Stimulated activated effector memory CD8-positive, alpha-beta T cell treated with anti-CD3 and anti-CD28 coated beads, Interleukin-12 subunit alpha, Interleukin-12 subunit beta, amount 100 ng/mL, for 72 hours (primary cell): ENCODE measurements at regions not wholly inside any gene's neighbourhood (a gene's known extent, or its start where the extent isn't known, plus 50 kb on each side); places are given as distances from the start of the nearest gene placed in this dataset.

ENCODE experiments used
- ATAC-seq: fragments of 150-1000 bp; cut with Tn5 transposase; 2 replicates; pipeline ENCODE4 v1.10.0; 2021
- DNase-seq, 2 donors: peaks; one replicate each; pipeline ENCODE4 v3.0.0; 2021 to 2022; ENCODE audit warnings: low spot score in 2 of 2
- H3K27ac Mint-ChIP-seq: one replicate; pipeline ENCODE4 v1.8.0; 2022; ENCODE audit warnings: mild to moderate bottlenecking, mixed read lengths
- H3K36me3 Mint-ChIP-seq: one replicate; pipeline ENCODE4 v1.8.0; 2022; ENCODE audit warnings: mild to moderate bottlenecking, mixed read lengths
- H3K4me1 Mint-ChIP-seq: one replicate; pipeline ENCODE4 v1.8.0; 2022; ENCODE audit warnings: mixed read lengths
- H3K4me3 Mint-ChIP-seq: one replicate; pipeline ENCODE4 v1.8.0; 2022; ENCODE audit warnings: mild to moderate bottlenecking, mixed read lengths
- H3K9me3 Mint-ChIP-seq: one replicate; pipeline ENCODE4 v1.8.0; 2022; ENCODE audit warnings: mixed read lengths

DNA sequence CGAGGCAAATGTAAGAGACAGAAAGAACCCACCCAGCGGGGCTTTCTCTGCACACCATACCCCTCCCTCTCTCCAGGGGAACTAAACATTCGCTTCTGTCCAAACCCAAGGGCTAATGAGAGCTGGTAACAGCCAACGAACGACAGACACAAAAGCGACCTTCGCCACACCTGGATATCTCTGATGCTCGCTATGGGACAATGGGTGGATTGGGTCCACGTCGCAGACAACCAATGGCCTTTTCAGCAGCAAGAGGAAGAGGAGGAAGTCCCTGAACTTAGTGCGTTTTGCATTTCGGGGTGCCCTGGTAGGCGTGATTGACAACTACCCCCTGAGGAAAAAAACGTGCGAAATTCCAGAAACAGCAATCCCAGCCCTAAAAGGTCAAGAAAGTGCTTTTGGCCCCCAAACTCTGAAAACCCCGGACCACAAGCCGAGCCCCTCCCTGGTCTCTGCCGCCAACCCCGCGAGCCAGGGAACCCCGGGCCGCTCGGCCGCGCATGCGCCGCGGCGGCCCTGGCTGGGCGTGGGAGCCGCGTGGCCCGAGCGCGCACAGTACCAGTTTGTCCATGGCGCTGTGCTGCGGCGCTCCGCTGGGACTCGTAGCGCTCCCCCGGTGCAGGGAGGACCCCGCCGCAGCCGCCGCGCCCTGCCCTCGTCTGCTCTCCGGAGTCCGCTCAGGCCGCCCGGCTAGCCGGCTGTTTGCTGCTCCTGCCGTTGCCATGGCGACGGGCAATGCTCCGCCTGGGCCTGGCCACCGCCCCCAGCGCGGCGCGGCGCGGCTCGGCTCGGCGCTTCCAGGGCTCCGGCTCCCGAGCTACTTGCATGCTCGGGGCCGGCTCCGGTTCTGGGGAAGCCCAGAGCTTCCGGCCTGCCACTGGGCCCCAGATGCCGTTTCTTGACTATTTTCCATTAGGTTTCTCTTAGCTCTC, 66.9 kb upstream of the DNAH5 start:
- Mint-ChIP-seq H3K36me3 (no peaks in the 10 kb centered on the region), H3K27ac (no peak overlapping the region), H3K4me3 (peak overlapping the region; percentile 54), H3K9me3 (no peaks in the 10 kb centered on the region), H3K4me1 (peaks cover 5% of the 10 kb centered on the region)
- ATAC-seq (peak; percentile 83), DNase-seq (peak; percentile 35 to 53)

DNA sequence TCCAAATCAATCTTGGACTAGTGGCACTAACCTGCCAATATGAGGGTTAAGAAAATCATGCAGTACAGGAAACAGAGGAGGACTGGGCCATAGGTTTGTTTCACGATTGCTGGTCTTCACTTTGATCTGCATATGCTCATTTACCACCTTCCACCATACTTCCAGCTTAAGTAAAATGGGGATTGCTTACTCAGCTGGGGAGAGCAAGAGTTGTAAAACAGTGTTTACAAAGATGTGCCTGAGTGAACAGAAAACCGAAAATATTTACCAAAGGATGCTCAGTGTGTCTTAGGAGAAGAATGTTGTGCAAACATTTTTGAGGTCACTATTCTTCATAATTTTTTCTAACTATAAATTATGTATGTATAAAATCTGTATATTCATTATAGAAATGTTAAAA, 65.1 kb upstream of the DNAH5 start:
- DNase-seq (no peak), ATAC-seq (no peak)
- Mint-ChIP-seq H3K4me3 (no peak overlapping the region), H3K4me1 (peaks cover 5% of the 10 kb centered on the region), H3K27ac (no peak overlapping the region), H3K36me3 (no peaks in the 10 kb centered on the region), H3K9me3 (peaks cover 6% of the 10 kb centered on the region)

- Mint-ChIP-seq H3K9me3 (peaks cover 6% of the 10 kb centered on the region), H3K36me3 (no peaks in the 10 kb centered on the region), H3K27ac (no peak overlapping the region), H3K4me1 (peaks cover 5% of the 10 kb centered on the region), H3K4me3 (no peak overlapping the region)
- ATAC-seq (no peak), DNase-seq (no peak)
These were observed 64.4 kb upstream of the DNAH5 start for GRCh38 chr5:14008819-14009311.

- no peak for ATAC-seq
- DNase-seq = no peak
- Mint-ChIP-seq H3K4me1 (peaks cover 3% of the 10 kb centered on the region), H3K9me3 (peaks cover 6% of the 10 kb centered on the region), H3K27ac (no peak overlapping the region), H3K4me3 (no peak overlapping the region), H3K36me3 (no peaks in the 10 kb centered on the region)
These were observed 62.5 kb upstream of the DNAH5 start for GRCh38 chr5:14006823-14007520.

DNA sequence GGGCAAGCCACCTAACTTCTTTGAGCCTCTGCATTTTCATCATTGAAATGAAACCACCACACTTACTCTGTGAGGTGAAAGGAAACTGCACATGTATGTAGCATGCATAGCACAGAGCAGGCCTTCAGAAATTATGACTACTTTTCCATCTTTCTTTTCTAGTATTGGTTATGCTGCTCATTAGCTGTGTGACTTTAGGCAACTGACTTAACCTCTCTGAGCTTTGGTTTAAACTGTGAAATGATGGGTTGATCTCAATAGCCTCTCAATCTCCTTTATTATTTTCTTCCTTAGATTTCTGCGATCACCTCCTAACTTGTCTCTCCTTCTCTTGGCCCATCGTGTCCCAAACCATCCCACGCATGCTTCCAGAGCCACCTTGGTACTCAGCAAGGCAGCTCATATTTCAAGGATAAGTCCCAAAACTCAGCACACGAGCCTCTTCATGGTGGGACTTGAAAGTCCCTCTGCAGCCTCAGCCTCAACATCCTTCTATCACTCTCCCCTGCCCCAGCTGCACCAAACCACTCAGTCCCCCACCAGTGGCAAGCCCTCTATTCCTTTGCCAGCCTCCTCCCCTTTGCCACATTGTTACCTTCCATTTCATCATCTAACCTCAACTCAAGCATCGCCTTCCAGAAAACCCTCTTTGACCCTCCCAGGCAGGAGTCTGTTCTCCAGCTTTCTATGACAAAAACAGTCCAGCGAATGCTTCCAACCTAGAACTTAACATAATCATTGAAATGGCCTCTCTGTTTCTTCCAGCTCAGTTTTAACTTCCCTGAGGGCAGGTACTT, 60.3 kb upstream of the DNAH5 start:
- no peak overlapping the region for H3K27ac Mint-ChIP-seq
- no peak overlapping the region for H3K4me3 Mint-ChIP-seq
- peaks cover 6% of the 10 kb centered on the region for H3K9me3 Mint-ChIP-seq
- ATAC-seq (no peak), DNase-seq (no peak)
- H3K4me1 Mint-ChIP-seq = no peaks in the 10 kb centered on the region
- H3K36me3 Mint-ChIP-seq = no peaks in the 10 kb centered on the region

DNA sequence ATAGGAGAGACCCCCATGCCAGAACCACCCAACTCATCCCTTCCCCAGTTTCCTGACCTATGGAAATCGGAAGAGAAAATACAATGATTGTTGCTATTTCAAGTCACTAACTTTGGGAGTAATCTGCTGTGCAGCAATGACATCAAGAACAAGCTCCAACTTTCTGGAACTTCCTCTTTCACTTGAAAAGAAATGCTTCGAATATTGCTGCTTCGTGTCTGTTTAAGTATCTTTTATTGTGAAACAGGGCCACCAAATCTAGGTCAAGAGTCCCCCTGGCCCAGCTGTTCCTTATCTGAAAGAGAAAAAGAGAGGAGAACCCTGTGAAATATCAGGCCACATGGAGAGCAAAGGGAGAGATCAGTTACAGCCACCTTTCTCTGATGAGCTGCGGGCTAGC, 59.4 kb upstream of the DNAH5 start:
- Mint-ChIP-seq H3K4me1 (no peaks in the 10 kb centered on the region), H3K4me3 (no peak overlapping the region), H3K9me3 (peaks cover 9% of the 10 kb centered on the region), H3K27ac (no peak overlapping the region), H3K36me3 (no peaks in the 10 kb centered on the region)
- ATAC-seq (no peak), DNase-seq (no peak)

GRCh38 chr5:14003513-14003912, 59.0 kb upstream of the DNAH5 start:
- no peak overlapping the region for H3K27ac Mint-ChIP-seq
- no peak for ATAC-seq
- DNase-seq = no peak
- H3K9me3 Mint-ChIP-seq = peaks cover 9% of the 10 kb centered on the region
- no peaks in the 10 kb centered on the region for H3K36me3 Mint-ChIP-seq
- no peak overlapping the region for H3K4me3 Mint-ChIP-seq
- H3K4me1 Mint-ChIP-seq = no peaks in the 10 kb centered on the region

DNA sequence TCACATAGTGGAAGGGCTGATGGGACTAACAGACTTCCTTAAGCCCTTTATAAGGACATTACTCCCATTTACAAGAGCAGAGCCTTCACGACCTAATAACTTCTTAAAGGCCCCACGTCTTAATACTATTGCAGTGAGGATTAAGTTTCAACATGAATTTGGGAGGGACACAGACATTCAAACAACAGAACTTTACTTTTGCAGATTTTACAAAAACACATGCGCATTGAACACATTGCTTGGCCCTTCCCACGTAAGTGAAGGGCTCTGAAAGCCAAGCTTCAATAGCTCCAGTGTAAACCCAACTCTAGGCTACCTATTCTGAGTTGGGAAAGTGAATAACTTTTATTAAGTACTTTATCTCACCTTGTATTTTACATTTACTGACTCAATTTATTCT, 53.8 kb upstream of the DNAH5 start:
- Mint-ChIP-seq H3K9me3 (peaks cover 7% of the 10 kb centered on the region), H3K4me3 (no peak overlapping the region), H3K27ac (no peak overlapping the region), H3K36me3 (no peaks in the 10 kb centered on the region), H3K4me1 (no peaks in the 10 kb centered on the region)
- ATAC-seq (no peak), DNase-seq (no peak)

GRCh38 chr5:13997514-13997913, 53.0 kb upstream of the DNAH5 start:
- no peak overlapping the region for H3K4me3 Mint-ChIP-seq
- H3K9me3 Mint-ChIP-seq = peaks cover 7% of the 10 kb centered on the region
- no peaks in the 10 kb centered on the region for H3K4me1 Mint-ChIP-seq
- no peak overlapping the region for H3K27ac Mint-ChIP-seq
- DNase-seq (no peak), ATAC-seq (no peak)
- H3K36me3 Mint-ChIP-seq = no peaks in the 10 kb centered on the region

GRCh38 chr5:13994621-13995253, 50.2 kb upstream of the DNAH5 start:
- H3K9me3 Mint-ChIP-seq = peaks cover 7% of the 10 kb centered on the region
- H3K36me3 Mint-ChIP-seq = no peaks in the 10 kb centered on the region
- no peak for DNase-seq
- H3K4me1 Mint-ChIP-seq = no peaks in the 10 kb centered on the region
- no peak overlapping the region for H3K27ac Mint-ChIP-seq
- ATAC-seq = no peak
- no peak overlapping the region for H3K4me3 Mint-ChIP-seq
